Uterus (tissue), 2 donors: ENCODE measurements at regions not wholly inside any gene's neighbourhood (a gene's known extent, or its start where the extent isn't known, plus 50 kb on each side); places are given as distances from the start of the nearest gene placed in this dataset.

Experiments used
- POLR2A ChIP-seq, 2 donors: fragments of 450-650 bp; IDR thresholded peaks; one replicate each; pipeline ENCODE4 v1.6.1; 2016; ENCODE audit warnings: antibody characterized with exemption in 2 of 2, mild to moderate bottlenecking in 1 of 2, moderate library complexity in 1 of 2
- TF ChIP-seq, protein P1 (sequence below), 4 experiments: fragments of 200-600 bp in 2 of 4; fragments of 450-650 bp in 2 of 4; sonication (generic) in 2 of 4; IDR thresholded peaks; one replicate each; pipeline ENCODE4 v1.5.1; 2016 to 2019; ENCODE audit warnings: antibody characterized with exemption in 4 of 4, mild to moderate bottlenecking in 2 of 4, moderate library complexity in 1 of 4

DNA sequence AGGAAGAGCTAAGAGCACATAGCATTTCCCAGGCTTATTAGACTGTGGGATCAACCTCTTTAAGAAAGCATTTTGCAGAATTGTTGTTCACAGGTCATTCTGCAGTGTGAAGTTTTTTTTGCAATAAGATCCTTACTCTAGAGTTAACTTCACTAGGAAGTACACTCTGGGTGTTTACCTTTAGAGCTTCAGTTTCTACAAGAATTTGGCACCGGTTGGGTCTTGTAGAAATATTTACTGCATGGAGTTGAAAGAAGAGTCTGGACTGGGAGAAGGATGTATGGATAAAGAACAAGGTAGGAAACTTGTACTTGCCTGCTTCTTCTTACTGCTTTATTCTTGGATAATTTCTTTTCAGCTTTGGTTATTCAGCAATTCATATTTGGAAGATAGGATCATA lies 944.9 kb upstream of the GYPC start:
- TF ChIP-seq, protein P1, sequence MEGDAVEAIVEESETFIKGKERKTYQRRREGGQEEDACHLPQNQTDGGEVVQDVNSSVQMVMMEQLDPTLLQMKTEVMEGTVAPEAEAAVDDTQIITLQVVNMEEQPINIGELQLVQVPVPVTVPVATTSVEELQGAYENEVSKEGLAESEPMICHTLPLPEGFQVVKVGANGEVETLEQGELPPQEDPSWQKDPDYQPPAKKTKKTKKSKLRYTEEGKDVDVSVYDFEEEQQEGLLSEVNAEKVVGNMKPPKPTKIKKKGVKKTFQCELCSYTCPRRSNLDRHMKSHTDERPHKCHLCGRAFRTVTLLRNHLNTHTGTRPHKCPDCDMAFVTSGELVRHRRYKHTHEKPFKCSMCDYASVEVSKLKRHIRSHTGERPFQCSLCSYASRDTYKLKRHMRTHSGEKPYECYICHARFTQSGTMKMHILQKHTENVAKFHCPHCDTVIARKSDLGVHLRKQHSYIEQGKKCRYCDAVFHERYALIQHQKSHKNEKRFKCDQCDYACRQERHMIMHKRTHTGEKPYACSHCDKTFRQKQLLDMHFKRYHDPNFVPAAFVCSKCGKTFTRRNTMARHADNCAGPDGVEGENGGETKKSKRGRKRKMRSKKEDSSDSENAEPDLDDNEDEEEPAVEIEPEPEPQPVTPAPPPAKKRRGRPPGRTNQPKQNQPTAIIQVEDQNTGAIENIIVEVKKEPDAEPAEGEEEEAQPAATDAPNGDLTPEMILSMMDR (IDR thresholded peaks at IDR 0.05) = no peak
- no peak for TF ChIP-seq POLR2A (IDR thresholded peaks at IDR 0.05)
